IPS-15b (cell line): ENCODE measurements at regions not wholly inside any gene's neighbourhood (a gene's known extent, or its start where the extent isn't known, plus 50 kb on each side); places are given as distances from the start of the nearest gene placed in this dataset.

Experiments
- H3K27me3 ChIP-seq: one replicate; pipeline ENCODE4 v1.6.1; 2013; ENCODE audit warnings: low read length; ENCODE audit not compliant: control insufficient read depth, insufficient read depth
- H3K36me3 ChIP-seq: one replicate; pipeline ENCODE4 v1.6.1; 2013; ENCODE audit warnings: low read length; ENCODE audit not compliant: control insufficient read depth, insufficient read depth
- H3K4me1 ChIP-seq: one replicate; pipeline ENCODE4 v1.6.1; 2013; ENCODE audit warnings: mild to moderate bottlenecking, low read length; ENCODE audit not compliant: control insufficient read depth, insufficient read depth
- H3K4me3 ChIP-seq: one replicate; pipeline ENCODE4 v1.5.1; 2013; ENCODE audit warnings: low read depth, low read length
- H3K9ac ChIP-seq: one replicate; pipeline ENCODE4 v1.6.1; 2013; ENCODE audit warnings: low read depth, mild to moderate bottlenecking, low read length
- H3K9me3 ChIP-seq: one replicate; pipeline ENCODE4 v1.6.1; 2013; ENCODE audit warnings: mild to moderate bottlenecking, low read length; ENCODE audit not compliant: control insufficient read depth, insufficient read depth

GRCh38 chr5:164563370-164563769 is 1058.0 kb downstream of the MAT2B start:
- H3K4me3 ChIP-seq = no peak overlapping the region
- H3K4me1 ChIP-seq = peaks cover 6% of the 10 kb centered on the region
- H3K9ac ChIP-seq = no peak overlapping the region
- no peaks in the 10 kb centered on the region for H3K27me3 ChIP-seq
- no peaks in the 10 kb centered on the region for H3K9me3 ChIP-seq
- H3K36me3 ChIP-seq = no peaks in the 10 kb centered on the region

GRCh38 chr5:164573397-164573796 is 1068.0 kb downstream of the MAT2B start:
- Histone ChIP-seq H3K27me3 (no peaks in the 10 kb centered on the region), H3K4me1 (no peaks in the 10 kb centered on the region), H3K36me3 (no peaks in the 10 kb centered on the region), H3K9ac (no peak overlapping the region), H3K4me3 (no peak overlapping the region), H3K9me3 (no peaks in the 10 kb centered on the region)

- Histone ChIP-seq H3K36me3 (no peaks in the 10 kb centered on the region), H3K9me3 (no peaks in the 10 kb centered on the region), H3K4me3 (no peak overlapping the region), H3K4me1 (no peaks in the 10 kb centered on the region), H3K9ac (no peak overlapping the region), H3K27me3 (no peaks in the 10 kb centered on the region)
Measured at GRCh38 chr5:164577201-164577600, 1071.8 kb downstream of the MAT2B start.

GRCh38 chr5:164577742-164578141 is 1072.3 kb downstream of the MAT2B start:
- no peak overlapping the region for H3K4me3 ChIP-seq
- no peaks in the 10 kb centered on the region for H3K36me3 ChIP-seq
- H3K9me3 ChIP-seq = no peaks in the 10 kb centered on the region
- no peaks in the 10 kb centered on the region for H3K4me1 ChIP-seq
- no peak overlapping the region for H3K9ac ChIP-seq
- no peaks in the 10 kb centered on the region for H3K27me3 ChIP-seq

GRCh38 chr5:164578401-164578800 is 1073.0 kb downstream of the MAT2B start:
- H3K9ac ChIP-seq = no peak overlapping the region
- no peaks in the 10 kb centered on the region for H3K4me1 ChIP-seq
- H3K9me3 ChIP-seq = no peaks in the 10 kb centered on the region
- H3K4me3 ChIP-seq = no peak overlapping the region
- H3K36me3 ChIP-seq = no peaks in the 10 kb centered on the region
- H3K27me3 ChIP-seq = no peaks in the 10 kb centered on the region

GRCh38 chr5:164578911-164579310 is 1073.5 kb downstream of the MAT2B start:
- Histone ChIP-seq H3K27me3 (no peaks in the 10 kb centered on the region), H3K9me3 (no peaks in the 10 kb centered on the region), H3K4me1 (no peaks in the 10 kb centered on the region), H3K4me3 (no peak overlapping the region), H3K36me3 (no peaks in the 10 kb centered on the region), H3K9ac (no peak overlapping the region)

- Histone ChIP-seq H3K4me1 (no peaks in the 10 kb centered on the region), H3K27me3 (no peaks in the 10 kb centered on the region), H3K9me3 (no peaks in the 10 kb centered on the region), H3K4me3 (no peak overlapping the region), H3K9ac (no peak overlapping the region), H3K36me3 (no peaks in the 10 kb centered on the region)
Measured at GRCh38 chr5:164580155-164580554, 1074.7 kb downstream of the MAT2B start.

- H3K4me1 ChIP-seq = no peaks in the 10 kb centered on the region
- H3K36me3 ChIP-seq = no peaks in the 10 kb centered on the region
- no peak overlapping the region for H3K4me3 ChIP-seq
- no peaks in the 10 kb centered on the region for H3K27me3 ChIP-seq
- H3K9me3 ChIP-seq = no peaks in the 10 kb centered on the region
- no peak overlapping the region for H3K9ac ChIP-seq
Measured at GRCh38 chr5:164581889-164582288, 1076.5 kb downstream of the MAT2B start.

GRCh38 chr5:164593982-164594381 is 1088.6 kb downstream of the MAT2B start:
- Histone ChIP-seq H3K9ac (no peak overlapping the region), H3K9me3 (no peaks in the 10 kb centered on the region), H3K4me1 (no peaks in the 10 kb centered on the region), H3K4me3 (no peak overlapping the region), H3K36me3 (no peaks in the 10 kb centered on the region), H3K27me3 (no peaks in the 10 kb centered on the region)

GRCh38 chr5:164597293-164597900 is 1092.0 kb downstream of the MAT2B start:
- Histone ChIP-seq H3K9ac (no peak overlapping the region), H3K9me3 (no peaks in the 10 kb centered on the region), H3K4me1 (no peaks in the 10 kb centered on the region), H3K27me3 (no peaks in the 10 kb centered on the region), H3K4me3 (no peak overlapping the region), H3K36me3 (no peaks in the 10 kb centered on the region)

GRCh38 chr5:164600274-164600673 is 1094.9 kb downstream of the MAT2B start:
- Histone ChIP-seq H3K4me3 (no peak overlapping the region), H3K4me1 (no peaks in the 10 kb centered on the region), H3K9ac (no peak overlapping the region), H3K36me3 (no peaks in the 10 kb centered on the region), H3K27me3 (no peaks in the 10 kb centered on the region), H3K9me3 (no peaks in the 10 kb centered on the region)

- Histone ChIP-seq H3K9me3 (no peaks in the 10 kb centered on the region), H3K4me1 (no peaks in the 10 kb centered on the region), H3K9ac (no peak overlapping the region), H3K27me3 (no peaks in the 10 kb centered on the region), H3K36me3 (no peaks in the 10 kb centered on the region), H3K4me3 (no peak overlapping the region)
Measured at GRCh38 chr5:164600929-164601535, 1095.6 kb downstream of the MAT2B start.
